HFF-Myc (cell line): ENCODE measurements at regions not wholly inside any gene's neighbourhood (a gene's known extent, or its start where the extent isn't known, plus 50 kb on each side); places are given as distances from the start of the nearest gene placed in this dataset.

Source experiments
- DNase-seq: peaks from one replicate; pipeline ENCODE4 v3.0.0-alpha.2; 2011; ENCODE audit warnings: low read depth; ENCODE audit errors: extremely low read depth
- H3K4me3 ChIP-seq: replicated peaks from 2 replicates; pipeline ENCODE4 v1.5.1; 2011; ENCODE audit warnings: low read depth, mild to moderate bottlenecking, control low read depth, low read length
- CTCF ChIP-seq: IDR thresholded peaks from 2 replicates; pipeline ENCODE4 v1.5.1; 2012; ENCODE audit warnings: mild to moderate bottlenecking, low read depth, low read length, control low read depth; ENCODE audit errors: missing control alignments

GRCh38 chr6:117137711-117138110 is 127.6 kb upstream of the VGLL2 start:
- no peak overlapping the region for H3K4me3 ChIP-seq
- no peak for DNase-seq
- TF ChIP-seq CTCF: no peak

GRCh38 chr6:117138425-117138824 is 126.9 kb upstream of the VGLL2 start:
- no peak for TF ChIP-seq CTCF
- no peak for DNase-seq
- no peak overlapping the region for H3K4me3 ChIP-seq

- DNase-seq: no peak
- no peak overlapping the region for H3K4me3 ChIP-seq
Measured at GRCh38 chr6:117138920-117139319, 126.4 kb upstream of the VGLL2 start.

GRCh38 chr6:117142142-117142541 is 123.2 kb upstream of the VGLL2 start:
- no peak for DNase-seq
- no peak for TF ChIP-seq CTCF
- H3K4me3 ChIP-seq: no peak overlapping the region

More at GRCh38 chr6:117138920-117139319, 126.4 kb upstream of the VGLL2 start:
- TF ChIP-seq CTCF: no peak

- no peak for TF ChIP-seq CTCF
- H3K4me3 ChIP-seq: no peak overlapping the region
- DNase-seq: no peak
Measured at GRCh38 chr6:117142995-117143394, 122.4 kb upstream of the VGLL2 start.

GRCh38 chr6:117143647-117144046 is 121.7 kb upstream of the VGLL2 start:
- DNase-seq: no peak
- TF ChIP-seq CTCF: no peak
- H3K4me3 ChIP-seq: no peak overlapping the region

- TF ChIP-seq CTCF: no peak
- DNase-seq: no peak
- H3K4me3 ChIP-seq: no peak overlapping the region
Measured at GRCh38 chr6:117145940-117146339, 119.4 kb upstream of the VGLL2 start.
